Thyroid gland (tissue), 4 donors: ENCODE measurements at regions not wholly inside any gene's neighbourhood (a gene's known extent, or its start where the extent isn't known, plus 50 kb on each side); places are given as distances from the start of the nearest gene placed in this dataset.

Experiments used
- POLR2A ChIP-seq, 2 donors: fragments of 450-650 bp; IDR thresholded peaks; one replicate each; pipeline ENCODE4 v1.6.1; 2017; ENCODE audit warnings: antibody characterized with exemption in 2 of 2, mild to moderate bottlenecking in 2 of 2, moderate library complexity in 1 of 2
- TF ChIP-seq, protein P1 (sequence below), 6 experiments: fragments of 200-600 bp in 3 of 6; fragments of 450-650 bp in 3 of 6; sonication (generic) in 3 of 6; IDR thresholded peaks; one replicate each; pipeline ENCODE4 v1.5.1; 2016 to 2019; ENCODE audit warnings: antibody characterized with exemption in 6 of 6, mild to moderate bottlenecking in 2 of 6, inconsistent platforms in 1 of 6, moderate library complexity in 1 of 6

- TF ChIP-seq, protein P1, sequence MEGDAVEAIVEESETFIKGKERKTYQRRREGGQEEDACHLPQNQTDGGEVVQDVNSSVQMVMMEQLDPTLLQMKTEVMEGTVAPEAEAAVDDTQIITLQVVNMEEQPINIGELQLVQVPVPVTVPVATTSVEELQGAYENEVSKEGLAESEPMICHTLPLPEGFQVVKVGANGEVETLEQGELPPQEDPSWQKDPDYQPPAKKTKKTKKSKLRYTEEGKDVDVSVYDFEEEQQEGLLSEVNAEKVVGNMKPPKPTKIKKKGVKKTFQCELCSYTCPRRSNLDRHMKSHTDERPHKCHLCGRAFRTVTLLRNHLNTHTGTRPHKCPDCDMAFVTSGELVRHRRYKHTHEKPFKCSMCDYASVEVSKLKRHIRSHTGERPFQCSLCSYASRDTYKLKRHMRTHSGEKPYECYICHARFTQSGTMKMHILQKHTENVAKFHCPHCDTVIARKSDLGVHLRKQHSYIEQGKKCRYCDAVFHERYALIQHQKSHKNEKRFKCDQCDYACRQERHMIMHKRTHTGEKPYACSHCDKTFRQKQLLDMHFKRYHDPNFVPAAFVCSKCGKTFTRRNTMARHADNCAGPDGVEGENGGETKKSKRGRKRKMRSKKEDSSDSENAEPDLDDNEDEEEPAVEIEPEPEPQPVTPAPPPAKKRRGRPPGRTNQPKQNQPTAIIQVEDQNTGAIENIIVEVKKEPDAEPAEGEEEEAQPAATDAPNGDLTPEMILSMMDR (IDR thresholded peaks at IDR 0.05): no peak
- TF ChIP-seq POLR2A (IDR thresholded peaks at IDR 0.05): no peak
Observed at GRCh38 chr5:106374956-106375355, 1295.8 kb downstream of the EFNA5 start.
